HG03558 (cell line): ENCODE measurements at regions not wholly inside any gene's neighbourhood (a gene's known extent, or its start where the extent isn't known, plus 50 kb on each side); places are given as distances from the start of the nearest gene placed in this dataset.

Experiments used
- ATAC-seq: cut with Tn5 transposase; IDR thresholded peaks from one replicate; pipeline ENCODE4 v1.9.1; 2021; ENCODE audit warnings: moderate number of reproducible peaks; ENCODE audit not compliant: unreplicated experiment; ENCODE audit errors: extremely low read depth

- peak; percentile 92 for ATAC-seq
These were observed 143.2 kb downstream of the RMI1 start for GRCh38 chr9:84123648-84124406.

DNA sequence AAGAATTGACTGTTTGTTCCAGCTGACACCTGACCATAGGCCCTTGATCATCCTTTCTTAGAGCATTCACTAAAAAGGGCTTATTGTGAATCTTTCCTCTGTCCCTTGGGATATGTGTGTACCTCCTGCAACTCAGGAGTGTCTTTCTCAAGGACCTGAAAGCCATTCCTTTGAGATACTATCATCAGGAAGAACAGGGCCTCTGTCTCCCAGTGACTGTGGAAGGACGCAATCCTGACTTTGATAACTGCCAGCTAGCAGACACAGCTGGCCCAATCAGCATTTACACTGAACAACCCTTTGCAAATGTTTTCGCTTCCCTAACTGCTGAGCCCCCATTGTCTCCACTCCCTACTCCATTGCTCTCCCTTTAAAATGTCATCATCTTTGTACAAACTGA lies 144.4 kb downstream of the RMI1 start:
- no peak for ATAC-seq

GRCh38 chr9:84129529-84129928 lies 148.9 kb downstream of the RMI1 start:
- ATAC-seq = no peak

DNA sequence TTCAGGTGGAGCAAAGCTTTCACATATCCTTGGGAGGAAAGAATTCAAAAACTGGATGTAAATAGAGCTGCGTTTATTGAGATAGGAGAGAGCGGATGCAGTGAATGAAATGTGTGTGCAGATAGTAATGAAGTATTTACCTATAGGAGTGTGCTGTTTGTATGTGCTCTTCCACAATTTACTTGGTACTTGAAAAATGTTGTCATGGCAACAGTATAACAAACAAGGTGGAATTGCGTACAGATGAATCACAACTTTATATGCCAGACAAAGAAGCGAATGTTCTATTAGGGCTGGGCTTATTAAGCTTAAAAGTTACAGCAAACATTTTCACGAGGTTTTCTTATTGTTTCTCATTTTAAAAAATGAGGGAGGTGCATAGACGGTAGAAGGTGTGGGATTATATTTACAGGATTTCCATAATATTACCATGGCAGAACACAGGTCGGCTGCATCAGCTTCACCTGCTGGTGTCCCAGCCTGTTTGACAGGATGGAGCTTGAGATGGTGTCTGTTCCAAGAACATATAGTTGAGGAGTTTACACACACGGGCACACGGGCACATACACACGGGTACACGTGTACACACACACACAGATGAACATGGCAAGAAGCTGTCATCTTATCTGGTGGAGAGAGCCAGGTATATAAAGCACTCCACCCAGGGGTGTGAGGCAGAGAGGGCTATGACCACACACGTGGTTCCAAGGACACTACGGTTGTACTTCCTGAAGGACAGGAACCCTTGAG lies 155.7 kb downstream of the RMI1 start:
- no peak for ATAC-seq

GRCh38 chr9:84137968-84138367 lies 157.4 kb downstream of the RMI1 start:
- no peak for ATAC-seq

DNA sequence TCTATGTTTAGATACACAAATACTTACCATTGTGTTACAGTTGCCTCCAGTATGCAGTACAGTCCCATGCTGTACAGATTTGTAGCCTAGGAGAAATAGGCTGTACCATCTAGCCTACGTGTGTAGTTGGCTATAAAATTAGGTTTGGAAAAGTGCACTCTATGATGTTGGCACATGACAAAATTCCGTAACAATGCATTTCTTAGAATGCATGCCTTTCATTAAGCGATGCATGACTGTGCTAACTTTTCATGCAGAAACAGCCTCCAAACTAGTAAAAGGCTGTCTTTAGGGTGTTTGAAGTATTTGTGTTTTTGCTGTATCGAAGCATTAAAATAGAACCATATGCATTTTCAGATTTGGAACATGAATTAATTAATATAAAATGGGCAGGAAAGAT lies 157.9 kb downstream of the RMI1 start:
- ATAC-seq = no peak

- no peak for ATAC-seq
These were observed 158.9 kb downstream of the RMI1 start for GRCh38 chr9:84139296-84140070.

DNA sequence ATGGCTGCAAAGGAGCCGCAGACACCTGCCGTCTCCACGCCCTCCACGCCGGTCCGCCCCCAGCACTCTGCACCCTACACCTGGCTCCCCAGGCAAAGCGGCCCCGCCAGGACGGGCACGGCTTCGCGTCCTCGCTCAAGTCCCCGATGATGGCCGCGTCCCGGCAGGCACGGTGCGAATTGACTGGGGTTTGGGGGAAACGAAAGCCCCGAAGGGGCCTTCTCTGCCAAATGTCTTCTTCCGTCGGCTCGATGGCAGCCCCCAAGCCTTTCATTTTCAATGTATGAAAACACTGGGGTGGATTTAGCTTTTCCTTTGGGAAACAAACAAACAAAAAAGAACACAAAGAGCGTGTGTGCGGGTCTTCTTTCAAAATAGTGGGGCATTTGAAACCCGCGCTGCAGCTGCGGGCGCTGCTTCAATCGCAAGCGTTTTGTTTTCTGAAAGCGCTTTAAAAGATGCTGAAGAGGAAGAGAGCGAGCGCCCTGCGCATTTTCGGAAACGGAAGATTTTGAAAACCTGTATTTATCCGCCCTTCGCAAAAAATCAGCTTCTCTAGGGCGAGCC lies 160.0 kb downstream of the RMI1 start:
- ATAC-seq = no peak

GRCh38 chr9:84141741-84142370 lies 161.3 kb downstream of the RMI1 start:
- no peak for ATAC-seq

DNA sequence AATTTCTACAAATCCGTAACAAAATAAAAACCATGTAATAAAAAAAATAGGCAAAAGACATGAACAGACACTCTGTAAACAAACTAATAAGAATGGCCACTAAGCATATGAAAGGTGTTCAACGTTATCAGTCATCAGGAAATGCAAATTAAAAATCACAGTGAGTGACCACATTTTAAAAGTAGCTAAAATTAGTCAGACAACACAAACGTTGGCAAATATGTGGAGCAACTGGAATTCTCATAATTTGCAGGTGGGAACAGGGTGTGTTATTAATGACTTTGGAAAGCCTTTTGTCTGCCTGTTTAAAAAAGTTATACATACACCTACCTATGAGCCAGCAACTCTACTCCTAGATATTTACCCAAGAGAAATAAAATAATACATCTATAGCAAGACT lies 164.4 kb downstream of the RMI1 start:
- ATAC-seq = no peak

GRCh38 chr9:84145780-84146179 lies 165.2 kb downstream of the RMI1 start:
- ATAC-seq = no peak

DNA sequence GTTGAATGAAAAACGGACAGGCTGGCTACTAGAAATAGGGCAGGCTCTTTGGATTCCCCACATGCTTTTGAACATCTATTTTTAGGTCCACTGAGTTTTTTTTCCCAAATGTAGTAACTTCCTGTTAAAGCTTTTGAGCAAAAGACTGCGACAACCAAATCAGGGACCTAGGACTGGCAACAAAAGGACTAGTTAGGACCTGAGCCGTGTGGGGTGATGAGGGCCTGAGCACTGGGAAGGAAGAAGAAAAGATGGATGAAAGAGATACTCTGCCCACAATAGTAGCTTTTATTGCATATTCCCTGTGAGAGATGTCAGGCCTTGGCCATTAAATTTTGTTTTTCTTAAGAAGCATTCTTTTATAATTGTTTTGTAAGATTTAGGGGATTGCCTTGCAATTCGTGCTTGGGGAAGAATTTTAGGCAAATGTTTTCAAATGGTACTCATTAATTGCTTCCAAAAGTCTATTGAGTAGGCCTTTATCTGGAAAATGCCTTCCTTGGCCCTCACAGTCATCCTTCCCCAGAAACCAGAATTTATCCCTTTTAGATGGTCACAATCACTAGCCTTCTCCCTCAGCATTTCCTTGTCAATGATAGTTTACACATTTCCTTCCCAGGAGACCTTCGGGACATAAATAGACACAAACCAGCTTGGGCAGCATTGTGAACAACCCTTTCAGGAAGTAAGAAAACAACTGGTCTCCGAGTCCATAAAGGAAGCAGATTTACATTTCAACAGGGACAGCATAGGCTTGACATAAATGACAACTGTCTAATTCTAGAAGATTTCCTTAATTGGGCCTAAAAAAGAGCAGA lies 166.5 kb downstream of the RMI1 start:
- no peak for ATAC-seq

DNA sequence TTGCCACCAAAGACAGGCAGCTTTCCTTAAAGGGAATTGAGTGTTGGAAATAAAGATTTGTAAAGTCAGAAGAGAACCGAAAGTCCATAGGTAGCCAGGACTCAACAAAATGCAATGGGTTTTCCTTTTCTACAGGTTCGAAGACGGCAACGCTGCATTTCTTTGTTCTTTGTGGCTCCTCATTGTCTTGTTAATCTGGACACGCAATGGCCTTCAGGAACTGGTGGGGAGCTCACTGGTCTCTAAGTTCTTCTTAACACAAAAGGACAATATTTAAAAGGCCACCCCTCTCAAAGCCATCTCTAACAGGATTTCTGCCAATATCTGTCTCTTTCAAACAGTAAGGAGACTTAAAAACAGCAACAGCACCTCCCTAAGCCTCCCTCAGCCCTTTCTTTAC lies 170.6 kb downstream of the RMI1 start:
- no peak for ATAC-seq

DNA sequence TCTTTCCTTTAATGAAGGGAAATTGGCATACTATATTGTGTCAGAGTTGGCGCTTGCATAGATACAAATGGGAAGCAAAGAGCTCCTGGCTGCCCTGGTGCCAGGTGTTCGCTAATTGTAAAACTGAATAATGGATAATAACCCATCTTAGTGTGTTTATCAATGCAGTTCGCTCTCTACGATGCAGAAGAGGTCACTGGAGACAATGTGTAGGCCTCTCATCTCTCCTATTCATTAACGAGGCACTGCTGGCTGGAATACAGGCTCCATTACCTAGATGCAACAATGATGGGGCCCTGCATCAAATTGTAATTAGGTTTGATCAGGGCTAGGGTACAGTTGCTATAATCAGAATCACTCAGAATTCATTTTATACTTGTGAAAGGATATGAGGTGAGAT lies 171.0 kb downstream of the RMI1 start:
- ATAC-seq = no peak

GRCh38 chr9:84152204-84152603 lies 171.6 kb downstream of the RMI1 start:
- ATAC-seq = no peak

DNA sequence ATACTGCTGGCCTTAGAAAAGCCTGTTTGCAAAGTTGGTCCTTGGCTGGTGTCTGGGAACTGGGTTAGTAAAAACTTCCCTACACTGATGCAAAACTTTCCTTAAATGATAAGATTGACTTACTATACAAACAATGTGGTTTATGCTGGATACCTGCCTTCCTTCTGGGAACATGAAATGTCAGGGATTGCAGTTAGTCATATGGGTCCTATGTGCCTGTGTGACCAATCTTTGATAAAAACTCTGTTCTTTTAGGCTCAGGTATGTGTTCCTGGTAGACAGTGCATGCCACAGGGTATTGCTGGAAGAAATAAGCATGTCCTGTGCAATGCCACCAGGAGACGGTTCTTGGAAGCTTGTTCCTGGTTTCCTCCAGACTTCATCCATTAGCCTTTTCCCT lies 173.3 kb downstream of the RMI1 start:
- no peak for ATAC-seq

GRCh38 chr9:84154320-84154719 lies 173.7 kb downstream of the RMI1 start:
- no peak for ATAC-seq

GRCh38 chr9:84163052-84163650 lies 177.4 kb downstream of the SLC28A3 start:
- ATAC-seq = no peak

GRCh38 chr9:84166891-84167290 lies 173.7 kb downstream of the SLC28A3 start:
- no peak for ATAC-seq
